ENCODE measurements at regions not wholly inside any gene's neighbourhood (a gene's known extent, or its start where the extent isn't known, plus 50 kb on each side); places are given as distances from the start of the nearest gene placed in this dataset.
"Not testable (repeated sequence)": the region's sequence is repeated elsewhere in the genome, so short reads cannot be mapped to it uniquely, and the experiment has no call there.

GRCh38 chr4:118410138-118410537 is 57.3 kb upstream of the PRSS12 start:
- no peak for TF ChIP-seq CTCF (IDR thresholded peaks at IDR 0.05; ENCODE audit: extremely low read depth, insufficient read depth, missing control alignments)
- DNase-seq (ENCODE audit: low spot score) = no peak

GRCh38 chr4:118417325-118417724 is 64.5 kb upstream of the PRSS12 start:
- in situ Hi-C loops (cut with MboI; ENCODE audit: low pct_unique_long_range_greater_than_20kb, low sequenced_read_pairs, unreplicated experiment) = no loop called here
- DNase-seq (ENCODE audit: low spot score) = no peak
- no peak for TF ChIP-seq CTCF (IDR thresholded peaks at IDR 0.05; ENCODE audit: extremely low read depth, insufficient read depth, missing control alignments)

More at GRCh38 chr4:118410138-118410537, 57.3 kb upstream of the PRSS12 start:
- in situ Hi-C loops (cut with MboI; ENCODE audit: low pct_unique_long_range_greater_than_20kb, low sequenced_read_pairs, unreplicated experiment) = no loop called here

- DNase-seq (ENCODE audit: low spot score); in situ Hi-C loops (cut with MboI; ENCODE audit: low pct_unique_long_range_greater_than_20kb, low sequenced_read_pairs, unreplicated experiment): not testable (repeated sequence)
Measured at GRCh38 chr4:118417800-118418199, 65.0 kb upstream of the PRSS12 start.

- DNase-seq (ENCODE audit: low spot score); in situ Hi-C loops (cut with MboI; ENCODE audit: low pct_unique_long_range_greater_than_20kb, low sequenced_read_pairs, unreplicated experiment): not testable (repeated sequence)
Measured at GRCh38 chr4:118418396-118418795, 65.6 kb upstream of the PRSS12 start.

- in situ Hi-C loops (cut with MboI; ENCODE audit: low pct_unique_long_range_greater_than_20kb, low sequenced_read_pairs, unreplicated experiment) = not testable (repeated sequence)
Measured at GRCh38 chr4:118419626-118420025, 66.8 kb upstream of the PRSS12 start.

GRCh38 chr4:118424062-118424461 is 71.3 kb upstream of the PRSS12 start:
- DNase-seq (ENCODE audit: low spot score); in situ Hi-C loops (cut with MboI; ENCODE audit: low pct_unique_long_range_greater_than_20kb, low sequenced_read_pairs, unreplicated experiment): not testable (repeated sequence)
- TF ChIP-seq CTCF (IDR thresholded peaks at IDR 0.05; ENCODE audit: extremely low read depth, insufficient read depth, missing control alignments) = peak; percentile 41

More at GRCh38 chr4:118419626-118420025, 66.8 kb upstream of the PRSS12 start:
- DNase-seq (ENCODE audit: low spot score) = not testable (repeated sequence)

GRCh38 chr4:118428881-118429280 is 76.1 kb upstream of the PRSS12 start:
- in situ Hi-C loops (cut with MboI; ENCODE audit: low pct_unique_long_range_greater_than_20kb, low sequenced_read_pairs, unreplicated experiment); DNase-seq (ENCODE audit: low spot score): not testable (repeated sequence)

- DNase-seq (ENCODE audit: low spot score); in situ Hi-C loops (cut with MboI; ENCODE audit: low pct_unique_long_range_greater_than_20kb, low sequenced_read_pairs, unreplicated experiment): not testable (repeated sequence)
Measured at GRCh38 chr4:118432359-118432758, 79.6 kb upstream of the PRSS12 start.

GRCh38 chr4:118433612-118434375 is 81.0 kb upstream of the PRSS12 start:
- DNase-seq (ENCODE audit: low spot score); in situ Hi-C loops (cut with MboI; ENCODE audit: low pct_unique_long_range_greater_than_20kb, low sequenced_read_pairs, unreplicated experiment): not testable (repeated sequence)

GRCh38 chr4:118435415-118435814 is 82.6 kb upstream of the PRSS12 start:
- in situ Hi-C loops (cut with MboI; ENCODE audit: low pct_unique_long_range_greater_than_20kb, low sequenced_read_pairs, unreplicated experiment); DNase-seq (ENCODE audit: low spot score): not testable (repeated sequence)

- DNase-seq (ENCODE audit: low spot score); in situ Hi-C loops (cut with MboI; ENCODE audit: low pct_unique_long_range_greater_than_20kb, low sequenced_read_pairs, unreplicated experiment): not testable (repeated sequence)
Measured at GRCh38 chr4:118442115-118442837, 89.5 kb upstream of the PRSS12 start.

GRCh38 chr4:118447397-118447796 is 94.6 kb upstream of the PRSS12 start:
- DNase-seq (ENCODE audit: low spot score); in situ Hi-C loops (cut with MboI; ENCODE audit: low pct_unique_long_range_greater_than_20kb, low sequenced_read_pairs, unreplicated experiment): not testable (repeated sequence)

GRCh38 chr4:118454857-118455256 is 102.1 kb upstream of the PRSS12 start:
- DNase-seq (ENCODE audit: low spot score); in situ Hi-C loops (cut with MboI; ENCODE audit: low pct_unique_long_range_greater_than_20kb, low sequenced_read_pairs, unreplicated experiment): not testable (repeated sequence)

- DNase-seq (ENCODE audit: low spot score); in situ Hi-C loops (cut with MboI; ENCODE audit: low pct_unique_long_range_greater_than_20kb, low sequenced_read_pairs, unreplicated experiment): not testable (repeated sequence)
Measured at GRCh38 chr4:118461435-118461834, 108.6 kb upstream of the PRSS12 start.
